DND-41 (cell line): ENCODE measurements at regions not wholly inside any gene's neighbourhood (a gene's known extent, or its start where the extent isn't known, plus 50 kb on each side); places are given as distances from the start of the nearest gene placed in this dataset.

Experiments used
- ATAC-seq: fragments of 200-7000 bp; cut with Tn5 transposase; 3 replicates; pipeline ENCODE4 v1.9.1; 2021; ENCODE audit warnings: low read depth; ENCODE audit not compliant: insufficient read depth
- DNase-seq: peaks from one replicate; pipeline ENCODE4 v3.0.0-alpha.2; 2020
- H2AFZ ChIP-seq: 2 replicates; pipeline ENCODE4 v1.6.0; 2012; ENCODE audit warnings: low read depth, low read length
- H3K27ac ChIP-seq: 2 replicates; pipeline ENCODE4 v1.5.1; 2012; ENCODE audit warnings: low read length, inconsistent platforms
- H3K27me3 ChIP-seq: fragments of 200-600 bp; sonication (generic); 2 replicates; pipeline ENCODE4 v1.6.0; 2012; ENCODE audit warnings: low read length, mild to moderate bottlenecking, inconsistent platforms; ENCODE audit not compliant: insufficient read depth, poor library complexity
- H3K36me3 ChIP-seq: 2 replicates; pipeline ENCODE4 v1.5.1; 2012; ENCODE audit warnings: low read length, inconsistent platforms; ENCODE audit not compliant: insufficient read depth
- H3K4me1 ChIP-seq: 2 replicates; pipeline ENCODE4 v1.5.1; 2012; ENCODE audit warnings: mild to moderate bottlenecking, low read length; ENCODE audit not compliant: insufficient read depth
- H3K4me2 ChIP-seq: 2 replicates; pipeline ENCODE4 v1.6.0; 2012; ENCODE audit warnings: mild to moderate bottlenecking, moderate library complexity, low read length, inconsistent platforms; ENCODE audit not compliant: insufficient read depth
- H3K4me3 ChIP-seq, 2 experiments: fragments of 200-600 bp in 1 of 2; shearing (Covaris generic) in 1 of 2; 2 replicates each; pipeline ENCODE4 v1.5.1; 2012 to 2016; ENCODE audit warnings: inconsistent platforms in 2 of 2, low read length in 2 of 2, mild to moderate bottlenecking in 2 of 2, low read depth in 1 of 2, moderate library complexity in 1 of 2
- H3K79me2 ChIP-seq: 2 replicates; pipeline ENCODE4 v1.6.0; 2012; ENCODE audit warnings: low read length, inconsistent platforms; ENCODE audit not compliant: insufficient read depth
- H3K9ac ChIP-seq: 2 replicates; pipeline ENCODE4 v1.6.0; 2012; ENCODE audit warnings: low read depth, mild to moderate bottlenecking, inconsistent platforms, low read length, moderate library complexity
- H3K9me3 ChIP-seq: 2 replicates; pipeline ENCODE4 v1.5.1; 2012; ENCODE audit warnings: low read length, moderate library complexity, mild to moderate bottlenecking, inconsistent platforms; ENCODE audit not compliant: insufficient read depth, severe bottlenecking
- H4K20me1 ChIP-seq: 2 replicates; pipeline ENCODE4 v1.6.0; 2012; ENCODE audit warnings: low read length; ENCODE audit not compliant: insufficient read depth
- CTCF ChIP-seq: IDR thresholded peaks from 2 replicates; pipeline ENCODE4 v1.5.1; 2012; ENCODE audit warnings: borderline replicate concordance, low read length, moderate library complexity, mild to moderate bottlenecking; ENCODE audit not compliant: poor library complexity, severe bottlenecking; ENCODE audit errors: extremely low read depth
- EZH2 ChIP-seq: IDR thresholded peaks from 3 replicates; pipeline ENCODE4 v1.6.1; 2012; ENCODE audit warnings: borderline replicate concordance, low read depth, mild to moderate bottlenecking, moderate library complexity, low read length, inconsistent platforms; ENCODE audit not compliant: severe bottlenecking

- DNase-seq = no peak
- H3K79me2 ChIP-seq = no peaks in the 10 kb centered on the region
- H3K4me1 ChIP-seq = no peaks in the 10 kb centered on the region
- H3K4me2 ChIP-seq = no peak overlapping the region
- no peak overlapping the region for H2AFZ ChIP-seq
- ATAC-seq = no peak
- no peaks in the 10 kb centered on the region for H3K27me3 ChIP-seq
- H3K9me3 ChIP-seq = no peaks in the 10 kb centered on the region
- no peak overlapping the region for H3K9ac ChIP-seq
- H3K27ac ChIP-seq = no peak overlapping the region
- no peaks in the 10 kb centered on the region for H3K36me3 ChIP-seq
- no peak overlapping the region for H3K4me3 ChIP-seq
- no peaks in the 10 kb centered on the region for H4K20me1 ChIP-seq
- TF ChIP-seq CTCF = no peak
- no peak for TF ChIP-seq EZH2
These were observed 168.4 kb upstream of the CSNK1A1L start for GRCh38 chr13:37273836-37274235.

GRCh38 chr13:37270226-37271001, 164.9 kb upstream of the CSNK1A1L start:
- no peak for TF ChIP-seq EZH2
- DNase-seq = no peak
- Histone ChIP-seq H3K9ac (no peak overlapping the region), H3K9me3 (no peaks in the 10 kb centered on the region), H2AFZ (no peak overlapping the region), H3K4me3 (no peak overlapping the region), H3K36me3 (no peaks in the 10 kb centered on the region), H3K27me3 (no peaks in the 10 kb centered on the region), H3K4me1 (no peaks in the 10 kb centered on the region), H3K4me2 (no peak overlapping the region), H4K20me1 (no peaks in the 10 kb centered on the region), H3K79me2 (no peaks in the 10 kb centered on the region), H3K27ac (no peak overlapping the region)
- ATAC-seq = no peak

- ATAC-seq (no peak), DNase-seq (no peak)
- Histone ChIP-seq H3K79me2 (no peaks in the 10 kb centered on the region), H3K9ac (no peak overlapping the region), H3K4me2 (no peak overlapping the region), H3K9me3 (peaks cover 3% of the 10 kb centered on the region), H3K27ac (no peak overlapping the region), H3K36me3 (no peaks in the 10 kb centered on the region), H2AFZ (no peak overlapping the region), H3K4me3 (no peak overlapping the region), H3K27me3 (no peaks in the 10 kb centered on the region), H3K4me1 (no peaks in the 10 kb centered on the region), H4K20me1 (no peaks in the 10 kb centered on the region)
- TF ChIP-seq EZH2 = no peak
- TF ChIP-seq CTCF = no peak
These were observed 158.4 kb upstream of the CSNK1A1L start for GRCh38 chr13:37263871-37264270.

GRCh38 chr13:37257706-37258105, 152.2 kb upstream of the CSNK1A1L start:
- Histone ChIP-seq H3K27ac (no peak overlapping the region), H3K36me3 (no peaks in the 10 kb centered on the region), H3K4me1 (no peaks in the 10 kb centered on the region), H3K27me3 (no peaks in the 10 kb centered on the region), H3K4me3 (no peak overlapping the region), H3K9ac (no peak overlapping the region), H2AFZ (no peak overlapping the region), H3K4me2 (no peak overlapping the region), H3K79me2 (no peaks in the 10 kb centered on the region), H4K20me1 (no peaks in the 10 kb centered on the region), H3K9me3 (peaks cover 3% of the 10 kb centered on the region)
- DNase-seq (no peak), ATAC-seq (no peak)
- TF ChIP-seq EZH2 = no peak
- no peak for TF ChIP-seq CTCF
